HG03066 (cell line): ENCODE measurements at regions not wholly inside any gene's neighbourhood (a gene's known extent, or its start where the extent isn't known, plus 50 kb on each side); places are given as distances from the start of the nearest gene placed in this dataset.

Source experiments
- ATAC-seq: cut with Tn5 transposase; IDR thresholded peaks from one replicate; pipeline ENCODE4 v1.9.1; 2021; ENCODE audit warnings: low read depth; ENCODE audit not compliant: unreplicated experiment

DNA sequence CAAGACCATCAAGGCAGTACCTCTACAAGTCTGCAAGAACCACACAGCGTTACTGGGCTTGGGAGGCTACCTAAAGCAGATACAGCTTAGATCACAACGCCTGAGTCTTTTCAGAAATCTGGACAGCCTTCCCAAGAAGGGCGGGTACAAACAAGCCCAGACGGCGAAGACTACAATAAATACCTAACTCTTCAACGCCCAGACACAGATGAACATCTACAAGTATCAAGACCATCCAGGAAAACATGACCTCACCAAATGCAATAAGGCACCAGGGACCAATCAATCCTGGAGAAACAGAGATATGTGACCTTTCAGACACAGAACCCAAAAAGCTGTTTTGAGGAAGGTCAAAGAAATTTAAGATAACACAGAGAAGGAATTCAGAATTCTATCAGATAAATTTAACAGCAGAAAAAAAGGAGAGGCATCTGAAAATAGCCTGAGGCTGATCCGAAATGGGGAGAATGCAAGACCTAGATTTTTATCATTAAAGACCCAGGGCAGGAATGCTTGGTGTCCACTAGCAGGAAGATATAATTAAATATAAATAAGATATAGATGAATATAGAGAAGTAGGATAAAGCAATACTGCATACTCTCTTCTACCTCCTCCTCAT is 131.7 kb upstream of the COL21A1 start:
- no peak for ATAC-seq

DNA sequence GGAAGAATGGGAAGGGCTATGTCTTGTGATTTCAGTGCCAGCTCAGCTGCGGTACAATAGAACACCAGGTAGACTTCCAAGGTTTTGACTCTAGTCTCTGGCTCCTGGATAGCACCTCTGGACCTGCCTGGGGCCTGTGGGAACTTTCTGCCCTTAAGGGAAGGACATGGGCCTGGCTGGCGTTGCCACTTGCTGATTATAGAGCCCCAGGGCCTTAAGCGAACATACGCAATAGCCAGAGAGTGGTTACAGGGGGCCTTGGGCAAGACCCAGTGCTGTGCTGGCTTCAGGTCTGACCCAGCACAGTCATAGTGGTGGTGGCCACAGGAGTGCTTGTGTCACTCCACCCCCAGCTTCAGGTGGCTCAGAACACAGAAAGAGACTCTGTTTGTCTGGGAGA is 131.1 kb upstream of the COL21A1 start:
- ATAC-seq, result no peak

DNA sequence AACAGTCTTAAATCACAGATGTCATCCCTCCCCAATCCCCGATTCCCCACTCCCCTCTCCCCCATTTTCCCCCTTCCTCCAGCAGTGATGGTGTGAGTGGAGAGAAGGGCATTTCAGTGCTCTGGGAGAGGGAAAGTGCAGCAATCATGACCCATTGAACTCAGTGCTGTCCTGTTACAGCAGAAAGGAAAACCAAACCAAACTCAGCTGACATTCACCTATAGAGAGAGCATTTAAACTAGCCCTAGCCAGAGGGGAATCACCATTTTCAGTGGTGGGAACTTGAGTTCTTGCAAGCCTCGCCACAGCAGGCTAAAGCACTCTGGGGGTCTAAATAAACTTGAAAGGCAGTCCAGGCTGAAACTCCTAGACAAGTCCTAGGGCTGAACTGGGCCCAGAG is 129.9 kb upstream of the COL21A1 start:
- ATAC-seq, result no peak

DNA sequence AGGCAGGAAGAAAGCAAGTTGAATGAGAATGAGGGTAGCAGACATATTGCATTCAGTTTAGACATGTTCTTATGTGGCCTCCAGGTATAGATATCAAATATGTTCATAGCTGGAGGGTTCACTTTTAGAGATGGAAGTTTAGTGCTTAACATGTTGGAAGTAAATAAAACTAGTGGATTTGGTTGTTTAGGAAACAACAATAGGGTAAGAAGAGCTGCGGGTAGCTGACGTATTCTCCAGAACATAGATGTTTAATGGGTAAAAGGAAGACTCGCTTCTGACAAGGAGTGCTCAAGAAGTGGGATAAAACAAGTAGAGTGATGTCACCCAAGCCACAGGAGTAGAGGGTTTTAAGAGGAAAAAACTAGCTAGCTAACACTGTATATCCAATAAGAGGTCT is 128.4 kb upstream of the COL21A1 start:
- ATAC-seq, result no peak

DNA sequence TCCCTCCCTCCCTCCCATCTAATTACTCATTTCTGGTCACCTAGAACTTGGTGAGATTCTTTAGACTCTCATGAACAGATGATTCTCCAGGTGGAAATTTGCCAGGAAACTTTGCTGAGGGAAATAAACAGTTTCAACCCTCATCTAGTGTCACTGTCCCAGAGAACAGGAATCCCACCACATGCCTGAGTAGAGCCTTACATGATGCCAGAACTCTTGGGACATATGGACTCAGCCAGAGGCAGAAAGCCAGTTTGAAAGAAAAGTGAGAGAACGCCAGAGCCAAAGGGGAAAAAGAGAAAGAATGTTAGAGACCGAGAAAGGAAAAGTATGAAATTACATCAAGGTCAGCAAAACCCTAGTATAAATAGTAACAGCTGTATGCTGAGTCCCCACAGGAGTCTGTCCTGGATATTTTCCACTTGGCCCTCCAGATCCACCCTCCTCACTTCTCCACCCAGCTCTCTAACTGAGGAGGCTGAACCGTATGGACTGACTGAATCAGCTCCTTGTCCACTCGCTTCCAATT is 127.5 kb upstream of the COL21A1 start:
- ATAC-seq, result no peak

DNA sequence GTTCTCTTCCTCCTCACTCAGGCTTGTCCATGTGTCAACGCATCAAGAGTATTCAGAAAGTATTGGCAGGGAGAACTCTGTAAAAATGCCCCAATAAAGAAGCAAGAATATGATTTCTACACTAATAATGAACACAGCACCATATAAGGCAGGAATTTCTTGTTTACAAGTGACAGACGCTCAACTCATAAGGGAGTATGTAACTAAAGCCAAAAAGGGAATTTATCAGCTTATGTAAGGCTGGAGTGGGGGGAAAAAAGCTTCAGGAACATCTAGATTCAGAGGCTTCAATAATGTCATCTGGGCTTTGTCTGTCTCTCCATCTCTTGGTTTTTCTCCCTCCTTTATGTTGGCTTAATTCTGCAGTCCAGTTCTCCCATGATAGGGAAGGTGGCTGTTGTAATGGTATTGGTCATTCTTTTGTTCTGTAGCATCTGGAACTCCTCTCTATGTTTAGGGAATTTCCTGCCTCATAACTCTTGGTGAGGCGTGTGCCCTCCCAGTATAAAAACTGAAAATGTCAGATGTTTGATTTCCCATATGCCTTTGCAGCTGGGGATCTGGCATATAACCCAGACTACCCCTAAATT is 125.1 kb upstream of the COL21A1 start:
- ATAC-seq, result no peak

DNA sequence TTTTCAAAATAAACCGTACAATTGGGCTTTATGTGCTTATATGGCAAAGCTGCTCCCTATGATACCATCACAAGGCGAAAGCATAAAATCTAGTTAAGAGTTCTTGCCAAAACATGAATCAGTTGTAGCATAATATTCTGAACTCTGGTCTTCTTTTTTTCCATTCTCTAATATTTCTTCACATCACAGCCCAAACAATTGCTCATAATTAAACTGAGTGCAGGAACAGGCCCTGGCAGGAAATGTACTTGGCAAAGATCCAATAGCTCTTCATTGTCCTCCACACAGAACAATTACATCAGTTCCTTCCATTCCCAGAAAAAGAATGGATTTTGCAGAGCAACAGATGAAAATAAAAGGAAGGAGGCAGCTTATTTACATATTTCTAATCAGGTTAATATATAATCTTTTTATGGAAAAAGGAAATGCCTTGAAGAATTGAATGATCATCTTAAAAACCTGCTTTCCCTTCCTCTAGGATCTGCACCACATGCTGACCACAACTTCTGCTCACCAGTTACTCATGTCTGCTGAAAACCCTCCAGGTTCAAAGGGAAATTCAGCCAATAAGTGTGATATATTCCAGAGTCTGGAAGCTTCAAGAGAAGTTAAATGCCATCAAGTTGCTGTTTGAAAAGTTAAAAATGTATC is 123.3 kb upstream of the COL21A1 start:
- peak; percentile 93 for ATAC-seq

DNA sequence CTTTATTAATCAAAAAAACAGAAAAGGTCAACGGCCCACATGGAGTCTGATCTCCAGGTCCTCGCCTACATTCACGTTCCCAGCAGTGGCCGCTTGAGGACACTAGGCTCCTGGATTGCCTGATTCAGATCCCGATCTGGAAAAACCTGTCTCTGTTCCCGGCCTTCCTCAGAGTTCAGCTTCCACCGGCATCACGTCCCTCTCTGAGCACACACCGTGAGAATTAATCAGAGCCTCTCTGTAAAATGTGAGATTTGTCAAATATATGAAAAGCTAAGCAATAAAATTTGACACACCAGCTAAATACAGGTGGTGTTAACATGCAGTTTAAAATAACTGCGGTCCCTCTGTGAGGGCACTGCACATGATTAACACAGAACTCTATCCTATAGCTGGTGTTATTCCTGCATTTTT is 122.8 kb upstream of the COL21A1 start:
- no peak for ATAC-seq

DNA sequence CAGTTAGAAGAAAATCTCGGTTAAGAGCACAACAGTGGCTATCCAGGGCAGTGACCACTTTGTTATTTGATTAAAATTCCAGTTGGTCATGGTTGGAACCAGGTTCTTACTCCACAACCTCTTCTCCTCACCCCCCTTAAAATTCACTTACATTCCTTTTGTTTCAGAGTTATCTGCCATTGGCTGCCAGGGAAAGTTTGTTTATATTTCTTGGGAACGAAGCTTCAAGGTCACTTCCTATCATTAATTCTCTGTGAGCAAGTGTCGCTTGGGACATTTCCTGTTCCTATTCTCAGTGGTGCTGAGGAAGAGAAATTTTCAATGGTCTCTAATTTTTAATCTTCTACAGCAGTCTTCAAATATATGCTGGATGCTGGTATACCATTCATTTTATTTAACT is 121.1 kb upstream of the COL21A1 start:
- no peak for ATAC-seq

DNA sequence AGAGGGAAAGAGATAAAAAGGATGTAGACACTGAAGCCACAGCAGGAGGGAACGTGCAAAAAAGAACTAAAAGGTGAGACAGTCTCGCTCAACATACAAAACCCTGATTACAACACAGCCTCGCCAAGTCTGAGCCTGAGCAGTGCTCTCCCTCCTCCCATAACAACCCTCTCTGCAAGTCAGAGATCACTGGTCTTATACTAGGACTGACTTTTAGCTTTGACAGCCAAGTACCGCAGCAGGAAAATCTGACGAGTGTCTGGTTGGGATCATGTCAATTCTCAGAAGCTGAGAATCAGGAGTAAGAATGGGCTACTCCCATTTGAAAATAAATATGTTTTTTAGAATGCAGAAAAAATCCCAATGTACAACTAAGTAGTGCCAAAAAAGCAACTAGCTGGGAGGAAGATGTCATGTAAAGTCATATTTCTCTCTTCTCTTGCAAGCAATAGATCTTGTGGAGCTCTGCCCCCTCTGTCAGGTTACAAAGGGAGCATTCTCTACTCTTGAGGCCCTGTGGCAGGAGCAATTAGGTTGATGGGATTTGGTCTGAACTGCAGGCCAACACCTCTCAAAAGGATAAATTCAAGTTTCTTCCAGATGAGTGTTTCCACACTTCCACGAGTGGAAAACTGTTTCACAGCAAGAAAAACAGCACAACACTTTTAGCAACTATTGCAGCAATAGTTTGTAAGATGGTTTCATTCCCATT is 118.9 kb upstream of the COL21A1 start:
- ATAC-seq, result no peak

DNA sequence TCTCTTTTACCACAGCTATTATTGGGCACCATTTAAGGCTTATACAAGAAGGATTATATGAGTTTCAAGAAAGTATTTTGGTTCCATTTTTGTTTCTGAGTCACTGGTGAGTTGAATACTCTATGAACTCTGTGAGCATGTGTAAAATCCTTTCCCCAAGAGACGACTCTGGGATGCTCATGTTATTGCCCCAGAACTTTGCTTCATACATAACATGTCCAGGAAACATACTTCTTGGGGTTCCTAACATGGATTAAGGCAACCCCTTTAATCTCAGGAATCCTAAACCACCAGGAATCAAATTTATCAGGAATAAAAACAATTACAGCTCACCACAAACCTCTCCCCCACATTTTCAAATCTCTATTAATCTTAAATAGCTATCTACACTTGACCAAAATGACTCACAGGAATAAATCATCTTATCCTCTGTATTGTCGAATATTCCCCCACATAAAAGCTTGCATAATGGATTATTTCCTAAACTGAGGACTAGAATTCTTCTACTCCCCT is 117.5 kb upstream of the COL21A1 start:
- ATAC-seq, result no peak

DNA sequence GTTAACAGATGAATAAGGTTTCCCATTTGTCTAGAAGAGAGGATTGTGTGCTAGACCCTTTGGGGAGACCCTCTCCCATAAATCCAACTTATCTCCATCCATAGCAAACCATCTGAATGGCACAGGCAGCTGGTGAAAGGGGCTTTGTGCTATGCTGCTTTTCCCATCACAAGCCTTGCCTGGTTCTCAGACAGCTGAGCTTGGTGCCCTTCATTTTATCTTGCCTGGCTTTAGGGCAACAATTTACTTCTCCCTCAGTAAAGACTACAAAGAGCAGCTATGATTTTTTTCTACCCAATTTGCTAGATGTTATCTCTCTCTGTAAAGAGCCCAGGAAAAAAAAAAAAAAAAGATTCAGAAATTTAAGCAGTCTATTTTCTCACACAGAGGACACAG is 117.0 kb upstream of the COL21A1 start:
- no peak for ATAC-seq

DNA sequence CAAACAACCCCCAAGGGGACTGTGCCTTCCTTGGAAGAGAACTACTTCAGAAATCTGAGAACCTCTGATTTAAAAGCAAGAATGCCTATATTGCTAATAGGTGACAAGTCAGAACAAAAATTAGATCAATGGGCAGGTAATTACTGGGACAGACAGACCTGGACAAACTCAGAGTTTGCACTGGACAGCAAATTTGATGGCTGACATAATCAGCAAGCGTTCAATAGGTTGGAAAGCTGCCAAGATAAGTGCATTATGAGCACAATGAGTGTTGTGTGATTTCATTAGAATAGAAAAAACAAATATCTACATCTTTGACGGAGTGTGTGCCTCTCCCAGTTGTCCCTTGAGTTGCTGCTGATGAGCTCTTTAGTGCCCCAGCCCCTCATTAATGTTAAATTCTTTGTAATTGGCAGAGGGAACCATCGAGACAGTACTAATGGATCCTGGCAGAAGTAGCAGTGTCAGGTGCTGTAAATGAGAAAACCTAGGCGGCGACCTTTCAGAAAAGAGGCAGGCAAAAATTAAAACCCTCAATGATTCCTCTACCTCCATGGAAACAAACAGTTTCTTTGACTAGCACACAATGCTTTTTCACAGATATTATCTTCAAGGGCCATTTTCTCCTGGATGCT is 116.5 kb upstream of the COL21A1 start:
- ATAC-seq, result no peak

DNA sequence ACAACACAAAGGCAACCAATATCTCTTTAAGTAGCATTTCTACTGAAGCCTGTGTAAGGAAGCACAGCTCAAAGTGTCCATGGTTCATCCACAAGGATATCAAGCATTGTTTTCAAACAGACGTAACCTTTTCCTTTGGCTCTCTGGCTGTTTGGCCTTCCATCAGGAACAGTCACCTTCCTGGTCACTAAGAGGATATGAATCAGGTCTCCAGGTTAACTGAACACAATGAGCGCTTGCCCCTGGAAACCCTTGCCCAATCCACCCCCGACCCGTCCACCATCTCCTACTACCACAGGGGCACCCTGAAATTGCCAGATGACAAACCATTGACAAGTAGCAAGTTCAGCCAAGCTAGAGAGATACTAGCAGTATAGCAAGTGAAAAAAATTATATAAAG is 114.4 kb upstream of the COL21A1 start:
- ATAC-seq, result no peak

DNA sequence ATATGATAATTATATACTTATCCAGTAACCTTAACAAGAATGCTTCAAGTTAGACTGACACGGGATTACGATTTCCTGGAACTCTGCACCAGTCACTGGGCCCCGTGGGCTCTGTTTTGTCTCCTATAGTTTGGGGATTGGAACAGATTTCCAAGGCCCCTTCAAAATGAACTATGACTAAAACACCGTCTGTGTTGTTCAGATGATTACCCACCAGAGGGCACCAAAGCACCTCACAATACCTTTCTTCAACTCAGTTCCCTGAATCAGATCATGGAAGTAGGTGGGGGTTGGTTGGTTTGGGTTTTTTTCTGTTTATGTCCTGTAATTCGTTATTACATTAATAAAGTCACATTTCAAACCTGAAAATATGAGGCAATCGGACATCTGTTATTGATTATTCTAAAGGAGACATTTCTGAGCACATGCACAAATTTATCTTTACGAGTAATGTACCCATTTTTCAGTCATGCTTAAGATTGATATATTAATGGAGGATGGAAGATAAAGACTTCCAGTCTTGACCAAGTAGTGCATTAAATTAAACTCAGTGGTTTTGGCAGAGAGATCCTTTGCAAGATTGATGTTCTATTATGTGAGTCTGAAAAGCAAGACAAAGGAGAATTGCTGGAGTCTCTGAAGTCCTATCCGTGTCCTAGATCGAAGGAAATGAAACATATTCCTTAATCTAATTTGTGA is 112.0 kb upstream of the COL21A1 start:
- peak; percentile 63 for ATAC-seq

DNA sequence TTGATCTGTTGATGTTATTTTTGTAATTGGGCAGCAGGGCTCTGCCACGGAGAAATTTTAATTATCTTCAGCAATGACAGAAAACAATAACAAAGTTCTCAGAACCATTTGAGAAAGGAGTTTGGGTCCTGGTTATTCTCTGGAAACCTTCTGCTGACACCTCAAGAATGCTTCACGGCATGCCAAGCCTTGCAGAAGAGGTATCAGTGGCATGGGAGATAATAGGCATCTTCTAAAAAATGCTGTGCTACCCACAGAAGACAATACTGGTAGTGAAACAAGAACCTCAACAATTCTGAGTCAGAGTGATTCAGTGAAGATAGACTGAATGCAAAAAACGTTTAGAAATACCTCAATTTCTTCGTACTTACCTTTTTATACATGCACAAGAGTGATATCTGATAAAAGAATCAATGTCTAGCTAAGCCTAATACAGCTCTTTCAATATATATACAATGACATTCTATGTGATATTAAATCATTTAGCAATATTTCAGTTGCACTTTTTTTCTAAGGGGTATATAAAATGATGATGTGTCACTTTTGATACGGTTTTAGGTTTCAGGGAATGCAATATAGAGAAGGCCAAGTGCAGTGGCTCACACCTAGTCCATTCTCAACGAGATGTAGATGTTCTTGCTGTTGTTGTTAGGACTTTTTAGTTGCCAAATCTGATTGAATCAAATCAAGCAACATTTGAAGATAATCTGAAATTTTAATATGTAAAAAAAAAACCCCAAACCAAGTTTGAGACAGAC is 110.4 kb upstream of the COL21A1 start:
- ATAC-seq, result no peak

DNA sequence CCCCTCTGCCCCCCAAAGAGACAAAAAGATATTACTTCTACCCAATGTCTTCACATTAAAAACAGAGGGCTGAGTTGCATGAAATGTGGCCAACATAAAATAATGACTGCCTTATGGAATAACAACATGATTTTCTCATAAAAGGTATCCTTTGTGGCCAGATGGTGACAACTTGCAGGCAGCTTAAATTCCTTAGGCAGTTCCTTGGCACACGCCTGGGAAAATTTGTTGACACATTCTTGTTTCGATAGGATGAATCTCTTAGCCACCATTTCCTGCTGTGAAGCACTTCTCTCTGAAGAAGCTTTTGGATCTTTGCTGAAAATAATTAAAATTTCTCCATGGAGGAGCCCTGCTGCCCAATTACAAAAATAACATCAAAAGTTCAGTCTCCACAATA is 109.0 kb upstream of the COL21A1 start:
- ATAC-seq, result no peak

DNA sequence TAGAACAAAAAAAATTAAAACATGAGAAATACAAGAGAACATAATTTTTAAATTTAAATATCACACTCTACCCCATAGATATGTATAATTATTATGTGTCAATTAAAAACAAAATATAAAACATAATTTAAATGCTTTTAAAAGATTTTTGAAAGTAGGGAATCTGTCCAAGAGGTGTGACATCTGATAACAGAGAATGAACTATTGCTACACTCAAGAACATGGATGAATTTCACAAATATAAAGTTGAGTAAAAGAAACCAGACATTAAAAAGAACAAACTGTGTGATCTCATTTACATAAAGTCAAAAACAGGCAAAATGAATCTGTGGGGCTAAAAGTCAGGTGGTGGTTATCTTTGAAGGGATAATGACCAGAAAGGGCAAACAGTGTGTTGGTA is 106.5 kb upstream of the COL21A1 start:
- no peak for ATAC-seq

DNA sequence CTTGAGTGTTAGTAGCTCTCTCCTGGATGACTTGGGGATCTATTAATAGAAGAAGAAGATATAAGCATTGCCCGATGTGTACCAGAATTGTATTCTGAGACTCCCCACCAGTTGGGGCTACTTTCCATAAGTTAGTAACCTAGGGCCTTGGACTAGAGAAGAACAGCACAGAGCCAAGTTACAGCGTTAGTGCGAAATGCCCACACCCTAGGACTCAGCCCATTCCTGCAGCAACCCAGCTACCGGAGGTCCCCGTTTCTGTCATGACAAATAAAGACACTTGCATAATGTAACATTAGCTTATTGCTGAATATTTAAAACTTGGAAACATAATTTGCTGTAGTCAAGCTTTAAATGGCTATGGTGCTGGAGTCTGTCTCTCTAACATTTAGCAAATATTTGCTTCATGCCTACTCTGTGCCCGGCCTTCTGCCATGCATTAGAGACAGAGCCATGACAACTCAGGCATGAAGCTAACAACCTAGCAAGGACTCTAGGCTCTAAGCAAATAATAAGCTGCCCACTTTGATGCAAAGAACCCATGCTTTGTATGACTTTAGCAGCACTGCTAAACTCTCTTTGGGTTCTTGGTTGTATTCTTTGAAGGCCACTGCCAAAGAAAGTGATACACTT is 103.4 kb upstream of the COL21A1 start:
- no peak for ATAC-seq
